ENCODE measurements at regions not wholly inside any gene's neighbourhood (a gene's known extent, or its start where the extent isn't known, plus 50 kb on each side); places are given as distances from the start of the nearest gene placed in this dataset.

GRCh38 chr17:77641718-77642117 is 316.8 kb upstream of the TNRC6C start:
- TF ChIP-seq CTCF (IDR thresholded peaks at IDR 0.05; ENCODE audit: low read depth, low read length) = no peak
- no peak for TF ChIP-seq EZH2phosphoT487 (IDR thresholded peaks at IDR 0.05; ENCODE audit: low read depth)

Data from OCI-LY3 (cell line).